Large intestine (tissue), 3 donors: ENCODE measurements at regions not wholly inside any gene's neighbourhood (a gene's known extent, or its start where the extent isn't known, plus 50 kb on each side); places are given as distances from the start of the nearest gene placed in this dataset.

Source experiments
- DNase-seq, 2 donors: peaks; one replicate each; pipeline versions ENCODE4 v3.0.0 to v3.0.0-alpha.2; 2013
- H3K27ac ChIP-seq: one replicate; pipeline ENCODE4 v1.5.1; 2013; ENCODE audit warnings: low read length
- H3K27me3 ChIP-seq: 2 replicates; pipeline ENCODE4 v1.6.1; 2013; ENCODE audit warnings: low read length; ENCODE audit not compliant: control insufficient read depth, insufficient read depth
- H3K36me3 ChIP-seq: 2 replicates; pipeline ENCODE4 v1.6.1; 2013; ENCODE audit warnings: low read length; ENCODE audit not compliant: control insufficient read depth, insufficient read depth
- H3K4me1 ChIP-seq: one replicate; pipeline ENCODE4 v1.6.1; 2013; ENCODE audit warnings: low read length; ENCODE audit not compliant: control insufficient read depth, insufficient read depth
- H3K4me3 ChIP-seq: one replicate; pipeline ENCODE4 v1.5.1; 2013; ENCODE audit warnings: low read length
- H3K9me3 ChIP-seq: one replicate; pipeline ENCODE4 v1.6.1; 2013; ENCODE audit warnings: mild to moderate bottlenecking, low read depth, low read length, moderate library complexity; ENCODE audit not compliant: control insufficient read depth
- WGBS: methylation state at CpG from one replicate; pipeline ENCODE4 v1.1.5; 2013; ENCODE audit warnings: low lambda C conversion rate; ENCODE audit not compliant: insufficient coverage; 5-methylcytosine and 5-hydroxymethylcytosine counted together

GRCh38 chr2:121019756-121020155 is 265.2 kb downstream of the TFCP2L1 start:
- H3K9me3 ChIP-seq, result peaks cover 2% of the 10 kb centered on the region
- peaks cover 21% of the 10 kb centered on the region for H3K27me3 ChIP-seq
- H3K27ac ChIP-seq, result no peak overlapping the region
- H3K4me3 ChIP-seq, result no peak overlapping the region
- H3K36me3 ChIP-seq, result no peaks in the 10 kb centered on the region
- no peak for DNase-seq
- H3K4me1 ChIP-seq, result peaks cover 12% of the 10 kb centered on the region
- WGBS, result 100% methylated on average over 1 of the region's 7 CpGs

DNA sequence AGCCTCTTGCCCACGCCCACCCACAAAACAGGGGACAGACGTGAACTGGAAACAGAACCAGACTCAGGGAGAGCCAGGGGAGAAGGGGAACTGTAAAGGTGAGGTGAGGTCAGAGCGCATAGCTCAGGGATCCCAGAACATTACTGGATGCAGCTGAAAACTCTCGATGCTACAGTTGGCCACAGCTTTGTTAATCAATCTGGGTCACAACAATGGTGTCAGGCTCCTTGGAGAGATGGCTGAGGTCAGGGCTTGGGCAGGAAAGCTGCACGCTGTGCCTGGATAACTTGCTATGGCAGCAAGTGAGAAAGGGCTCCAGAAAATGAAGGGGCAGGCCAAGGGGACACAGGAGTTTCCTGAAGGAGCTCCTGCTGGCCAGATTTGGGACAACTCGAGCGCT is 263.3 kb downstream of the TFCP2L1 start:
- Histone ChIP-seq H3K36me3 (no peaks in the 10 kb centered on the region), H3K27ac (no peak overlapping the region), H3K4me3 (no peak overlapping the region), H3K4me1 (peaks cover 12% of the 10 kb centered on the region), H3K9me3 (peaks cover 2% of the 10 kb centered on the region), H3K27me3 (peaks cover 21% of the 10 kb centered on the region)
- WGBS, result no CpG with 5 or more reads among the region's 7 CpGs
- no peak for DNase-seq

DNA sequence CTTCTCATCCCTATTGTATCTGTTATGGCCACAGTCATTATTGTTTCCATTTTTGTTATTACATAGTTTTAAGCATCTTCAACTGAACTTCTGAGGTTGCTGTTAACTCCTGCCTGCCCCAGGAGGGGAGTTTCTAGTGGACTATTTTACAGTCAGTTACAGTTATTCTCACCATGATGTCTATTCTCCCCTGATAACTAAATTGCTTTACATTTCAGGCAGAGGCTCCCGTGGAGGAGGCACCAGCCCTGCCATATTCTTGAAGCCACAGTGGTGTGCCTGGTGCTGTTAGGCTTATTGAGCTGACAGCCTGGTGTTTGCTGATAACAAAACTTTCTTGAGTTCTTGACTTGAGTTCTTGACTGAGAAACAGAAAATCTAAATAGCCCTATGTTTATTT is 256.4 kb downstream of the TFCP2L1 start:
- Histone ChIP-seq H3K4me3 (no peak overlapping the region), H3K27me3 (peaks cover 29% of the 10 kb centered on the region), H3K36me3 (no peaks in the 10 kb centered on the region), H3K4me1 (no peaks in the 10 kb centered on the region), H3K9me3 (no peaks in the 10 kb centered on the region), H3K27ac (no peak overlapping the region)
- WGBS, result no CpG with 5 or more reads among the region's 1 CpG
- DNase-seq, result no peak

DNA sequence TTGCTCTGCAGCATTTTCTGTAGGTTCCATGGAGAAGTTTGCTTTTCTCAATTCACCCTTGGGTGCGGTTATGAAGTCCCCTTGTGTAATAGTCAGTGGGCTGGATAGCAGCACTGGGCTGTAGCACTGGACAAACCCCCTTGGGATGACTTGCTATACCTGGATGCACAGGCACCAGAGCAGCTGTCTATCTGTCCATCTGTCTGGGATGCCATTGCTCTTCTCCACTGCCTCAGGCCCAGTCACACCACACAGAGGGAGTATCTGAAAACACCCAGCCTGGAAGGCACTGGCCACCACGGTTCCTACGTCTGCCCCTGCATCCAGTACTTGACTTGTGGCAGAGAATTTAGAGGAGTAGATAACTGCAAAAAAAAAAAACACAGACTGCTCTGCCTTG is 254.5 kb downstream of the TFCP2L1 start:
- no CpG with 5 or more reads among the region's 3 CpGs for WGBS
- Histone ChIP-seq H3K36me3 (no peaks in the 10 kb centered on the region), H3K9me3 (no peaks in the 10 kb centered on the region), H3K27me3 (peaks cover 46% of the 10 kb centered on the region), H3K4me3 (no peak overlapping the region), H3K4me1 (no peaks in the 10 kb centered on the region), H3K27ac (no peak overlapping the region)
- DNase-seq, result no peak

GRCh38 chr2:121031568-121032340 is 253.2 kb downstream of the TFCP2L1 start:
- Histone ChIP-seq H3K9me3 (no peaks in the 10 kb centered on the region), H3K36me3 (no peaks in the 10 kb centered on the region), H3K27ac (no peak overlapping the region), H3K4me3 (no peak overlapping the region), H3K27me3 (peaks cover 46% of the 10 kb centered on the region), H3K4me1 (peaks cover 5% of the 10 kb centered on the region)
- WGBS, result no CpG with 5 or more reads among the region's 12 CpGs
- no peak for DNase-seq

- H3K27ac ChIP-seq, result no peak overlapping the region
- 60% methylated on average over 1 of the region's 7 CpGs for WGBS
- peaks cover 5% of the 10 kb centered on the region for H3K4me1 ChIP-seq
- no peaks in the 10 kb centered on the region for H3K9me3 ChIP-seq
- no peaks in the 10 kb centered on the region for H3K36me3 ChIP-seq
- peaks cover 50% of the 10 kb centered on the region for H3K27me3 ChIP-seq
- DNase-seq, result no peak
- H3K4me3 ChIP-seq, result no peak overlapping the region
These were observed 251.5 kb downstream of the TFCP2L1 start for GRCh38 chr2:121033461-121033996.

GRCh38 chr2:121034551-121034950 is 250.5 kb downstream of the TFCP2L1 start:
- no peaks in the 10 kb centered on the region for H3K9me3 ChIP-seq
- H3K4me1 ChIP-seq, result peaks cover 5% of the 10 kb centered on the region
- H3K27me3 ChIP-seq, result peaks cover 58% of the 10 kb centered on the region
- H3K4me3 ChIP-seq, result no peak overlapping the region
- whole genome bisulfite sequencing, result no CpG with 5 or more reads among the region's 5 CpGs
- H3K36me3 ChIP-seq, result no peaks in the 10 kb centered on the region
- no peak overlapping the region for H3K27ac ChIP-seq
- DNase-seq, result no peak

- peak in 1 of 2 donors; percentile 46 for DNase-seq
- H3K4me3 ChIP-seq, result no peak overlapping the region
- H3K36me3 ChIP-seq, result no peaks in the 10 kb centered on the region
- no CpG with 5 or more reads among the region's 2 CpGs for WGBS
- no peak overlapping the region for H3K27ac ChIP-seq
- peaks cover 5% of the 10 kb centered on the region for H3K4me1 ChIP-seq
- H3K27me3 ChIP-seq, result peaks cover 57% of the 10 kb centered on the region
- no peaks in the 10 kb centered on the region for H3K9me3 ChIP-seq
These were observed 248.7 kb downstream of the TFCP2L1 start for GRCh38 chr2:121036226-121036692.

GRCh38 chr2:121037480-121037879 is 247.5 kb downstream of the TFCP2L1 start:
- no peak for DNase-seq
- H3K36me3 ChIP-seq, result no peaks in the 10 kb centered on the region
- peaks cover 5% of the 10 kb centered on the region for H3K4me1 ChIP-seq
- no peaks in the 10 kb centered on the region for H3K9me3 ChIP-seq
- H3K27ac ChIP-seq, result no peak overlapping the region
- H3K27me3 ChIP-seq, result peaks cover 49% of the 10 kb centered on the region
- 50% methylated on average over 1 of the region's 2 CpGs for WGBS
- H3K4me3 ChIP-seq, result no peak overlapping the region

- Histone ChIP-seq H3K27me3 (peaks cover 43% of the 10 kb centered on the region), H3K4me3 (no peak overlapping the region), H3K36me3 (no peaks in the 10 kb centered on the region), H3K9me3 (peaks cover under 1% of the 10 kb centered on the region), H3K4me1 (peaks cover 5% of the 10 kb centered on the region), H3K27ac (no peak overlapping the region)
- WGBS, result no CpG with 5 or more reads among the region's 7 CpGs
- DNase-seq, result no peak
These were observed 247.0 kb downstream of the TFCP2L1 start for GRCh38 chr2:121038031-121038430.

DNA sequence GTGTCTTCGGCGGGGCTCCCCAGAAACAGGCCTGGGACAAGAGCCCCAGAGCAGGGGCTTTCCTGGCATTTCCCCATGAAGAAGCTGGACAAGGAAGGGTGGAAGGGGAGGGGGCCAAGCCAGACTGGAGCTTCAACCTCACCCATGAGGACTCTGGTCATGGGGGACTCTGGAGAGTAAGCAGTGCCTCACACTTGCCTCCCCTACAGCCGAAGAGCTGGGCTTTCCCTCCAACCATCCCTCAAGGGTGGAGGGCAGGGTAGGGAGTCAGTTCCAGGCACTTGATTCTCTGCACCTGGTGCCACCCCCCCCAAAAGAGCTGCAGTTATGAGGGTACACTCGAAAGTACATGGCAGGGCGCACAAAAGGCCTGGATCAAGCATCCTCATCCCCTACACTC is 246.6 kb downstream of the TFCP2L1 start:
- H3K4me1 ChIP-seq, result peaks cover 5% of the 10 kb centered on the region
- no peak for DNase-seq
- no peak overlapping the region for H3K27ac ChIP-seq
- peaks cover 3% of the 10 kb centered on the region for H3K9me3 ChIP-seq
- H3K36me3 ChIP-seq, result no peaks in the 10 kb centered on the region
- H3K27me3 ChIP-seq, result peaks cover 42% of the 10 kb centered on the region
- WGBS, result no CpG with 5 or more reads among the region's 5 CpGs
- no peak overlapping the region for H3K4me3 ChIP-seq
